Vagina (tissue), 2 donors: ENCODE measurements at regions not wholly inside any gene's neighbourhood (a gene's known extent, or its start where the extent isn't known, plus 50 kb on each side); places are given as distances from the start of the nearest gene placed in this dataset.

ENCODE experiments used
- CTCF ChIP-seq, 3 experiments: fragments of 450-650 bp in 2 of 3; fragments of 200-600 bp in 1 of 3; sonication (generic) in 1 of 3; IDR thresholded peaks; one replicate each; pipeline ENCODE4 v1.5.1; 2017 to 2019; ENCODE audit warnings: antibody characterized with exemption in 3 of 3, mild to moderate bottlenecking in 2 of 3, moderate library complexity in 2 of 3
- POLR2AphosphoS5 ChIP-seq, 2 donors: sonication (generic); formaldehyde crosslinking; IDR thresholded peaks; one replicate each; pipeline ENCODE4 v1.9.0; 2017; ENCODE audit warnings: antibody characterized with exemption in 2 of 2, mild to moderate bottlenecking in 2 of 2, low read depth in 1 of 2; ENCODE audit not compliant: insufficient read depth in 1 of 2

- TF ChIP-seq CTCF (IDR thresholded peaks at IDR 0.05): no peak
- no peak for TF ChIP-seq POLR2AphosphoS5 (IDR thresholded peaks at IDR 0.05; ENCODE audit: insufficient read depth in 1 of 2, low read depth in 1 of 2)
Observed at GRCh38 chr19:30668521-30669155, 296.5 kb downstream of the ZNF536 start.
